HG02840 (cell line): ENCODE measurements at regions not wholly inside any gene's neighbourhood (a gene's known extent, or its start where the extent isn't known, plus 50 kb on each side); places are given as distances from the start of the nearest gene placed in this dataset.

ENCODE experiments used
- ATAC-seq: cut with Tn5 transposase; IDR thresholded peaks from one replicate; pipeline ENCODE4 v1.9.1; 2021; ENCODE audit warnings: mild to moderate bottlenecking, moderate library complexity, moderate number of reproducible peaks; ENCODE audit not compliant: unreplicated experiment, low FRiP score

DNA sequence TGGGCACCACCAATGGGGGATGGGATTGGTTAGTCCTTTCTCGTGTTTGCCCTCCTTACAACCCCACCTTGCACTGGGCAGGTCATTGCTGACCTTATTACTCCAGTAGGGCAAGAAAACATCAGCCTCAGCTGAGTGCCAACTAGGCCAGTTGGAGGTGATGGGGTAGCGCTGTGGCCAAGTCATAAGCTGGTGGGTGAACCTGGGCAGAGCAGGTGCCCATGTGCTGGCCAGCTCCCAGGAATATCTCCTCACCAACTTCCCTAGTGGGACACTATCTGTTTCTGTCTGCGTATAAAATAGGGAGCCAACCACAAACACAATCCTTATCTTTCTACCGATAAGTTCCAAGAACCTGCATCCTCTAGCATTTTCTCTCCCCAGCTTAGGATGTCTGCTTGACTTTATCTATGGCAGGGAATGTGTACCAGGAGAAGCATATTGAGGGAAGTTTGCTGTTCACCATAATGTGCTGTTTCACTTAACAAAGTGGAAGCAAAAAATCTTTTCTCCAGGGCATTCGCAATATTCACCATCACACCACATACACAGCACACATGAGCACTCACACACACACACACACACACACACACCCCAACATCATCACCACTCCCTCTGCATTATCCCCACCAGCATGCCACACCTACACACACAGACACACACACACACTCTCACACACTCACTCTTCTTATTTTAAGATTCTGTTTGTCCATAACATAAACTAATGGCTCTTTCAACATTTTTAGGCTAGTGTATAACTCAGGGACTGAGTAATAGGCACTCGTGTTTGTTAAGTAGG lies 390.0 kb downstream of the ENC1 start:
- no peak for ATAC-seq

DNA sequence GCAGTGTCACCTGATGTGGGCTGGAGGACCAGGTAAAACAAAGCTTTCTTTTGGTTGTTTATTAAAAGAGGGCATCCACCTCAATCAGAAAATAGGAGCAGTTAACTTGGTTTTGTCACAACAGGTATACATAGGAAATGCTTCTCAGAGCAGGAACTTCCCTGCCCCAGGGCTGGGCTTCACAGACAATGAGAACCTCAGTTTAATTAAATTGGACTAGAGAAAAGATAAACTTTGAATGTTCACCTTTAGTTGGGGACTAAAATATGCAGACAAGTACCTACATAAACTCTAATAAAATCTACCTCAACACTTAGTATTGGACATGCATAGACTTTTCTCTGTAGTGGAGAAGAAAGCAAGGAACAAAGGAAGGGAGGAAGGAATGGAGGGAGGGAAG lies 392.0 kb downstream of the ENC1 start:
- no peak for ATAC-seq

DNA sequence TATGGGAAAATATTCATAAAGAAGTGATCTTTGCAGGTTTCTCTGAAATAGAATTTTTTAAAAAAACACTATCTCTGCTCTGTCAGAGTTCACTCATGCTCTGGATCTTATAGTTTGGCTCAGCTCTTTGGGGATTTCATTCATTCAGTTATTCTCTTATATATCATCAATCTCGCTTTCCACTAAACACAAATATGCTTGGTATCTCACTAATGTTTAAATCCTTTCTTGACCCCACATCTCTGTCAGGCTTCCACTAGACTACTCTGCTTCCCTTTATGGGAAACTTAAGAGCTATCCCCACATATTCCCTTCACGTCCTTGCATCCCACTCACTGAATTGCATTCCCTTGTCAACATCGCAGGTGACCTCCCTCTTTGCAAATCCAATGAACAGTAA lies 396.1 kb downstream of the ENC1 start:
- ATAC-seq = no peak

DNA sequence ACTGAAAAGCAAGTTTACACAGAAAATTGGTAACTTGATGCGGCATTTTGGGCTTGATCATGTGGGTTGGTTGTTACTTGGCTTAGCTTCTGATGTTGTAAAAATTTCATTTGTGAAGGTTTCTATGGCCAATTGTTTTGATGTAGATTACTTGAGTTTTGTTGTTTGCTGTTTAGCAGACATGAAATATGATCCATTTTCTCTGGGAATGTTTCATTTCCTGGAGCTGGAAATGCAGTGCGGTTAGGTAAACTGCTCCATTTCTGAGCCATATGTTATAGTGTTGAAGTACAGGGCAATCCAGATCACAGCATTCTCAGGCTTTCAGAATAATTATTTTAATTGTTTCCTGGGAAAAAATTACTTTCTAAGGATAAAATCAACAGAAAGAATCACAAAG lies 396.9 kb downstream of the ENC1 start:
- ATAC-seq = no peak

DNA sequence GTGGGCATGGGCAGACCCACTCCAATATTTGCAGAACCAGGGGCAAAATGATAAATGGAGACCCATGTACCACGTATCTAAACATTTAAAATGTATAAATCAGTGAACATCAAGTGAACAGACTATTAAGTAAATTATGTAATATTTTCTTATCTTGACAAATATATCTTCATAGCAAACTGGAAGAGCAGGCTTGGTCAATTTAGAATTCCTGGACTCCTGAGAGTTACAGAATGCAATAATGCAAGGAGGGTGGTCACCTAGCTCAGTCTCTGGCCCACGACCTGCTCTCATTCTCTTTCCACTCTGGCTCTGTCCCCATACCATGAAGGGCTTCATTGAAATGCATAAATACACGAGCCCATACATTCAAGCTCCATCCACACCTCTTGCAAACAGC lies 398.0 kb downstream of the ENC1 start:
- ATAC-seq = no peak

DNA sequence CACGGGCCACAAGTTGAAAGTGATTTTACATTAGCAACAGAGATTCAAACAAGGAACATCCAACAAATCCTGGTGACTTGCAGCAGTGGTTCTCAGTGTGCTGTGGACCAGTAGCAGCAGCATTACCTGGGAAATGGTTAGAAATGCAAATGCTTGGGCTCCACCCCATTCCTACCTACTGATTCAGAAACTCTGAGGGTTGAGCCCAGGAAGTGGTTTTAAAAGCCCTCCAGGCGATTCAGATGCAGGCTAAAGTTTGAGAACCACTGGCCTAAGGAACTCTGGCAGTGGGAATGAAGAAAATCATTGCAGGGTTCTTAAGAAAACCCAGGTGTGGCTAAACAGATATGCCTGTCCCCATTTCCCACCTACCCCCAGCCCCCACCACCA lies 398.8 kb downstream of the ENC1 start:
- no peak for ATAC-seq

DNA sequence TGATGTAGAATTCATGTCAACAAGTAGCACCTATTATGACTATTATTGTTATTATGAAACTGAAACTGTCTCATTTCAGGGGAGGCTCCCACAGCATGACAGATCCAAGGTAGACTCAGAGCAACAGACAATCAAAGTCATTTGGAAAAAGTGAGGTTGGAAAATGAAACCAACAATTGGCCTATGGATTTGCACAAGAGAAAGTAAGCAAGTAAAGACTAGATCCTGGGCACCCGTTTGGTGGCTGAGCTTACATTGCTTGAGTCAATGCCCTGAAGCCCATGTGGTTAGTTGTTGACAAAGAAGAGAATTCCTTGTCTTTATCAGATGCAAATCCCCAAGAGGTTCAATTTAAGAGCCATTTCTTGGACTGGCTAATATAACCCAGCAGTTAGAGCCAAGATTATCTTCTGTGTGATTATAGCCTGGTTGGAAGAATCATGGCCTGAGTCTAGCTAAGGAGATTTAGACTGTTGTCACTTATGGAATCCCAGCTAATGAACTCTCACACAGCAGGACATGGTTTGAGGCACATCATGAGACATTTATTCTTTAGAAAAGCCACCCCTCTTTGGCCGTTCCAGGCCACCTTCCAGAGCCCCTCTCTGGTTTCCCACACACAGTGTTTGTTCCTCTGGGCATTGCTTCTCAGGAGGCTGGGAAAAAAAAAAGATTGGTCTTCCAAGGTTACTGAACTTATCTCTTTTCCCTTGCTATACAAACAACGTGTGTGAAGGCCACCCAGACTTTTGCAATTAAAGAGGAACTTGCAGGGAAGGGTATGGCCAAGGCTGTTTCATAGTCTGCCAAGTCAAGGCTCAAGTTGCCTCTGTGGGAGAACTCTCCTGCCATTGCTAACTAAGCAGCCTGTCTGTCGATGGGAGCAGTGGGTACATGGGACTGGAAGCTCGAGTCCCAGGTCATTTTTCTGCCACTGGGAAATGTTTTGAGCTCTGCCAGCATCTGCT lies 399.5 kb downstream of the ENC1 start:
- ATAC-seq = no peak

DNA sequence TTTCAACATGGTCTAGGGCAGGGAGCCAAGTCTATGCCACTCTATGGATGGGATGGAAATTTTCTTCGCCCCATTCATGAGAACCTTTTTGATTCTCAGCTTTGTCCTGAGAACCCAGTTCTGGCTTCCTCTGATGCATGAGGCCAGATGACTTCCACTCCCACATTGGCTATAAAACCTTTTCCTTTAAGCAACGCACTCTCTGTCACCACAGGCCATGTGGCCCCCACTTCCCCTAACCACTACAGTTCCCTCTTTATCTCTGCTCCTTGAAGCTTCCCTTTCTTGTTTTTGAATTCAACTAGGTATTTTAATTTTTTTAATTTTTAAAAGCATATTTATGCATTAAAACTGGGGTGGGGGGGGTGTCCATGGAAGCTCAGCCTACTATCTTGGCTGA lies 401.3 kb downstream of the ENC1 start:
- no peak for ATAC-seq

DNA sequence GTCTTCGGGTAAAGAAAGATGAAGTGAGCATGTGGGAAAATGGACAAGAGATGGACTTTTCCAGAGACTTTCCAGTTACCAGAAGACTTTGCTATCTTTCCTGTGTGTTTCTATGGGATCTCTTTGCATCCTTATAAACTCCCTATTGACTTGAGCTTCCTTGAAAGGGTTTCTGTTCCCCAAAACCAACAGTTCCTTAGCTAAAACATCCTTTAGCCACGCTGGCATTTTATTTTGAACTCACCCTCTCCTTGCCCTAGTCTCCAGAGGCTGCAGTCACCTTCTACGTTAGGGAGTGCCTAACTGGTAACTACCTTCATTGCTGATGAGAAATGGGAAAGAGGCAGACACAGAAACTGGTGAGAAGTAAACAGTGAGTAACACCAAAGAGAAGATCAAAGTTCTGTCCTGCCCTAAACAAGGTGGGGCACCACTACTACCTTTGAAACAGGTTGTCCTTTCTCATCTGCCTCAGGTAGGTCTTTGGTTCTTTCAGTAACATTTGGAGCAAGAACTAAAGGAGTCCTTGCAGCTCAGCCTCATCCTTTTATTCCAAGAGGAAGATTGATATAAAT lies 402.9 kb downstream of the ENC1 start:
- no peak for ATAC-seq

DNA sequence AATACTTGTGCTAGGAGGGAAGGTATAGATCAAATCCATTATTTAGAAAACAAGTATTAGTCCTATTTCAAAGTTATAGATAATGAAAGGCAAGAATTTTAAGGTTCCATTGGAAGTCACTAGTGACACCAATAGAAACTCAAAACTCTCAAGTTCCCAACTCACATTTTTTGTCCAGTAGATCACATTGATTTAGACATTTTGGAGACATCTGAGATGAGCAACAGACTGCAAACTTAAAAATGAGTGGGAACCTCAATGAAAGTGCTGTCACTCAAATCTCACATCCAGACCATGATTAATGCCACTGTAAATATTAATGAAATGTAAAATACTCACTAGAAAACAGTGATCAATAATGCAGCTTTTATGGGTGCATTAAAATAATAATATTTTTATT lies 405.0 kb downstream of the ENC1 start:
- ATAC-seq = no peak

DNA sequence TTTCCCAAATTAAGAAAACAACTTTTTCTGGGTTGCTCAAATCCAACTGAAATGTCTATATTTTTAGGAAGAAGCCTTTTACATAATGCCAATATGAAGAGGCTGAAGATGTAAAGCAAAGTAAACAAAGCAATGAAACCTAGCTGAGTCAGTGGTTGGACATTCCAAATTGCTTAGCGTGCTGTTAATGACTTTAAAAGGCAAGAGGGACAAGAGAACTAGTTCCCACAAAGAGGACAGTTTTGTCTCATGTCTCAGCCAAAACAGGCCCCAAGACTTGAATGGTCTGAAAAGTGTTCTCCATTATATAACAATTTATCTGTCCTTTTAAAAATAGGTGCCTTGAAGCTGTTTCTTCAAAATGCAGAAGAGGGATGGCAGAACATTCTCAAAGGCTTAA lies 407.0 kb downstream of the ENC1 start:
- ATAC-seq = no peak

DNA sequence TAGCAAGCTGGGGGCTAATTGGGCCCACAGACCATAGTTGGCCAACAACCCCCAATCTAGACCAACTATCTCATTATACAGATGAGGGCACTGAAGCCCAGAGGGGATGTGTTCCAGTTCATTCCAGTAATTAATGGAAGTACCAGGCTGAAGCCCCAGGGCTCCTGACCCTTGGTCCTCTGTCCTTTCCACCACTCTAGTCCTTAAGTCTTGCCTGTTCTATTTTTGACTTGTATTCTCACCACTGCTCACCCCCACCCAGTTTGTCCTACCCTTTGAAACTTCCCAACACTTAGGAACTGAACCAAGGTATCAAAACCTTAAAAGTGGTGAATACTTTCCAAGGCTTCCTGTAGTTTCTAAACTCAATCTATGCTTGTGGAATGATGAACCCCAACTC lies 407.4 kb downstream of the ENC1 start:
- ATAC-seq = no peak

DNA sequence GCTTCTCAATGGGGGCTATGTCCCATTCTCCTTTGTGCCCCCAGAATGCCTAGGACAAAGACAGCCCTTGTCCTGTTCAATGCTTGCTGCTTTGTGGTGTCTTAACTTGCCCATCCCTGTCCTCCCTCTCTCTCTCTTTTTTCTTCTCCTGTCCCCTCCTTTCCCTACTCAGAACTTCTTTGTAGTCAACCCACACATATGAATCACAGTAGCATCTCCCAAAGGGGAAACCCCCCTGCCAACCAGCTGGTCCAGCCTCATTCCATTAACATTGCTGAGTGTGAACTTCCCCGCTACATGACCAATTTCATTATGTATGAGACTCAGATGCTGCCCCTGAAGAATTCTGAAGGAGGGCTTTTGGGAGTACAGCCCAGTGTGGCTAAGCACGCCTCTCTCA lies 408.3 kb downstream of the ENC1 start:
- no peak for ATAC-seq

DNA sequence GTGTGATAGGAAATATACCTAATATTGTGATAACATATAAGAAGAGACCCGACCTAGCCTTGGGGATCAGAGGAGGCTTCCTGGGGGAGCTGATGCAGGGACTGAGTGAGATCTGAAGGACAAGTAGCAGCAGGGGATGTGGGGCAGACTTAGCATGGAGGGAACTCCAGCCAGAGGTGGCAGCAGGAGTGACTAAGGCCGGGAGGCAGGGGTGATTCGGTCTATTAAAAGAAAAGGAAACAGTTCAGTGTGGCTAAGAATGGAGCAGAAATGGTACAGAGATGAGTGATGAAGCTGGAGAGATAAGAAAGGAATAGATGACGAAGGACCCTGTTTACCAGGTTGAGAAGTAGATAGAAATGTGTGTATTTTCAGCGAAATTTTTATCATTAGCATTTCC lies 408.8 kb downstream of the ENC1 start:
- ATAC-seq = no peak

DNA sequence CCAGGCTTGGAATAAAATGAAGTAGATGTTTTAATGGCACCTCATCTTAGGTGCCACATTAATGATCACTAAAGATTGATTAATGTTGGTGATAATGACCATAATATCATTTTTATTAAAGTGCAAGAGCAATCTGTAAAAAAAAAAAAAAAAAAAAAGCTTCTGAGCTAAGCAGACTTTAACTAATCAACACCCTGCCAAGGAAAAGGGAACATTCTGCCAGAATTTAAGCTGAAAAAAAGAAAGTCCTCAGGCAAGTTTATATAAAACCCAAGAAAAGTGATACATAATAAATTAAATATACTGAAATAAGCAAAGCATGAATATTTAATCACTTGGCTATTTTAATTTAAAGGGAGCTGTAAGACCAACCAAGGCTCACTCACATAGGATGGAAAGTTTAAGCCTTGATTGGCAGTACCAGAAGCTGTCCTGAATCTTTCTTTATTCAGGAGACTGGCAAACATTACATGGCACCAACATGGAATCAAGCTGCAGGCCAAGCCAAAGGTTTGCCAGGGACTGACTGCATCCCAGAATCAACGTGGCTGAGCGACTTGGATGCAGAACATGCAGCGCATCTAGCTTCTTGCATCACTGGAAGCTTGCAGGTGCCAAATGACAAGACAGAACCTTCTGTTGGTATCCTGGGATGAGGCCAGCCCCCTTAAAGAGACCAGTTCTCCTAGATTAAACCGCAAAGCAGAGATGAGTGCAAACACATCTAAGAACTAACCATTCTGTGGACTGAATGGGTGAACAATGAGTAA lies 413.6 kb downstream of the ENC1 start:
- ATAC-seq = no peak

DNA sequence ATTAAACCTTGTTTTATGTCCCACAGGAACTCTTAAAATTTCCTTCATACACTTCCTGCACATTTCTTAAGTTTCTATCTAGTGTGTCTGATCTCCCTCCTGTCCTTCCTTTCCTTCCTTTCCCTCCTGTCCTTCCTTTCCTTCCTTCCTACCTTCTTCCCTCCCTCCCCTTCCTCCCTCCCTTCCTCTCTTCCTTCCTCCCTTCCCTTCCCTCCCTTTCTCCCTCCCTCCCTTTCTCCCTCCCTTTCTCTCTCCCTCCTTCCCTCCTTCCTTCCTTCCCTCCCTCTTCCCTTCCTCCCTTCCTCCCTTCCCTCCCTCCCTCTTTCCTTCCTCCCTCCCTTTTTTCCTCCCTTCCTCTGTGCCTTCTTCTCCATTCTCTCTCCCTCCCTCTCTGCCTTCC lies 414.9 kb downstream of the ENC1 start:
- ATAC-seq = no peak

DNA sequence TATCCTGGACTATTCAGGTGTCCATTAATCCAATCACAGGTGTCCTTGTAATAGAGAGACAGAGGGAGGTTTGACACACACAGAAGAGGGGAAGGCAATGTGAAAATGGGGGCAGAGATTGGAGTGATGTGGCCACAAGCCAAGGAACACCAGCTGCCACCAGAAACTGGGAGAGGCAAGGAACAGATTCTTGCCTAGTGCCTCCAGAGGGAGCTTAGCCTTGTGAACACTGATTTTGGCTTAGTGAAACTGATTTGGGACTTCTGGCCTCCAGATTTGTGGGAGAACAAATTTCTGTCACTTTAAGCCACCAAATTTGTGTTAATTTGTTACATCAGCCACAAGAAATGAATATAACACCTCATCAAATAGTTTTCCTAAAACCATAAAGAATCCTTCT lies 416.2 kb downstream of the ENC1 start:
- ATAC-seq = no peak

DNA sequence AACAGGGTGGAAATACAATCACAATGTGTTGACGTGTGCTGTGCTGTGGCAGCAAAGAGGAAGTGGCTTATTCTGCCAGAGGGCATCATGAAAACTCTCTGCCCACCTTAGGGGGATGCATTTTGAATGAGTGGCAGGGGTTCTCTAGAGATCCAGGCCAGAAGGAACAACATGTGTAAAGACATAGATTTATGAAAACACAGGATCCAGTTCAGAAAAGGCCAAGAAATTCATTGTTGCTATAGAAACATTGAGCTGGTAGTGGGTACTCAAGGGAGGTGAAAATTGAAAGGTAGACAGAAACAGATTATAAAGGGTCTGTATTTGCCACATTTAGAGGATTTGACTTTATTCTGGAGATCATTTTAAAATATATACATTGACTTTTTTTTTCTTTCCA lies 417.7 kb downstream of the ENC1 start:
- no peak for ATAC-seq

DNA sequence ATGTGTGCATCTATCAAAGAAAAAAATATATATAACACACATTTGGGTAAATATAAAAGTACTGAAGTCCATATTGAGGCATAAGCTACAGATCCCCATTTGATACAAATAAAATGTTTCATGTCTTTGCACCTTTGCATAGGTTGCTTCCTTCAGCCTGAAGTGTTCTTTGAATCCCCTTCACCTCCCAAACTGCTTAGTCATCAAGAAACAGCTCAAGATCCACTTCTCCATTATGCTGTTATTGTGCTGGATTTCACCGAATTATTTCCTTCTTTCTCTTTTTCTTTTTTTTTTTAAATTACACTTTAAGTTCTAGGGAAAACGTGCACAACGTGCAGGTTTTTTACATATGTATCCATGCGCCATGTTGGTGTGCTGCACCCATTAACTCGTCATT lies 419.1 kb downstream of the ENC1 start:
- ATAC-seq = no peak

DNA sequence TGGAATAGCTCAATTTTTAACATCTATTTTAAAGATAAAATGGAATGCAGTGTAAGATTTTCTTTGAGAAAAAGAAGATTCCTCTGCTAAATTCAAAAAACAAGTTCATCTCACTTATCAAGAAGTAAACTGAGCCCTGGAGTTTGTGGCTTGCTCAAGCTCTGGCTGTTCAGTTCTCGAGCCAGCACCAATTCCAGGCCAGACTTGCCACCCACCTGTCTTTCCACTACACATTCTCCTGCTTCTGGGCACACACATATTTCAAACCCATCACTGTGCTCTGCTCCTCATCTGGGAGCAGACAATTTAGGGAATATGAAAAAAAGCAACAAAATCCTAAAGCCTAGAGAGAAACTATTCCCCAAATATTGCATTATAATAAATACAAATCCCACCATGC lies 424.5 kb downstream of the ENC1 start:
- no peak for ATAC-seq

DNA sequence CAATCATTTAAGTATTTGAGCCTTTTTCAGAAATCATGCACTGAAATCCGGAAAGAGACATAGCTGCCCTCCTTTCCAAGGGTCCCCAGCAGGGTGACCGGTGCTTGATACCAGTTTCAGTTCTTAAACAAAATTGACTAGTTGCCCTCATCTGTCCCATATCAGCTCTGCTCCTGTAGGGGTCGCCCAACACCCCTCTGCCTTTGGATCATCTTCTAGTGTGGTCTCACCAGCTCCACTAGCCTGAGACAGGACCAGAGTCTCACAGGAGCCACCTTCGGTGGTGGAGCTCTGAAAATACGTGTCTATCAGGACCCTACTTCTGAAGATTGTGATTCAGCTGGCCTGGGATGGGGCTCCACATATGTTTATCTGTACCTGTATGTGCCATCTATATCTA lies 428.2 kb downstream of the ENC1 start:
- no peak for ATAC-seq
